Left ventricle myocardium inferior (tissue), 1 donor: ENCODE measurements at regions not wholly inside any gene's neighbourhood (a gene's known extent, or its start where the extent isn't known, plus 50 kb on each side); places are given as distances from the start of the nearest gene placed in this dataset.

Experiments used
- DNase-seq: peaks from one replicate; pipeline ENCODE4 v3.0.0-alpha.2; 2020
- H3K27ac ChIP-seq: fragments of 200-600 bp; replicated peaks from 2 replicates; pipeline ENCODE4 v1.8.0; 2021
- H3K27me3 ChIP-seq: fragments of 200-600 bp; 2 replicates; pipeline ENCODE4 v1.8.0; 2021; ENCODE audit warnings: low read depth
- H3K36me3 ChIP-seq: fragments of 200-600 bp; 2 replicates; pipeline ENCODE4 v1.8.0; 2021
- H3K4me1 ChIP-seq: fragments of 200-600 bp; 2 replicates; pipeline ENCODE4 v1.8.0; 2021
- H3K4me3 ChIP-seq: fragments of 200-600 bp; 2 replicates; pipeline ENCODE4 v1.8.0; 2021; ENCODE audit warnings: mild to moderate bottlenecking, moderate library complexity
- H3K9me3 ChIP-seq: fragments of 200-600 bp; replicated peaks from 2 replicates; pipeline ENCODE4 v1.8.0; 2021
- intact Hi-C: fragments of 100-400 bp; cut with micrococcal nuclease; formaldehyde crosslinking; loops from one replicate; pipeline ENCODE4 v1.11.0; 2022
- TF ChIP-seq, protein P1 (sequence below): fragments of 200-600 bp; IDR thresholded peaks from 2 replicates; pipeline ENCODE4 v1.8.0; 2021; ENCODE audit warnings: antibody characterized with exemption, mild to moderate bottlenecking, borderline replicate concordance
- donor health status: DM: no; HTN: yes; CAD: no; lungs with severe emphysema.

GRCh38 chr17:78290721-78291120, 59.3 kb downstream of the TMEM235 start:
- Histone ChIP-seq H3K9me3 (no peaks in the 10 kb centered on the region), H3K36me3 (no peaks in the 10 kb centered on the region), H3K27me3 (no peaks in the 10 kb centered on the region), H3K4me3 (no peak overlapping the region), H3K4me1 (peaks cover 22% of the 10 kb centered on the region), H3K27ac (no peak overlapping the region)
- TF ChIP-seq, protein P1, sequence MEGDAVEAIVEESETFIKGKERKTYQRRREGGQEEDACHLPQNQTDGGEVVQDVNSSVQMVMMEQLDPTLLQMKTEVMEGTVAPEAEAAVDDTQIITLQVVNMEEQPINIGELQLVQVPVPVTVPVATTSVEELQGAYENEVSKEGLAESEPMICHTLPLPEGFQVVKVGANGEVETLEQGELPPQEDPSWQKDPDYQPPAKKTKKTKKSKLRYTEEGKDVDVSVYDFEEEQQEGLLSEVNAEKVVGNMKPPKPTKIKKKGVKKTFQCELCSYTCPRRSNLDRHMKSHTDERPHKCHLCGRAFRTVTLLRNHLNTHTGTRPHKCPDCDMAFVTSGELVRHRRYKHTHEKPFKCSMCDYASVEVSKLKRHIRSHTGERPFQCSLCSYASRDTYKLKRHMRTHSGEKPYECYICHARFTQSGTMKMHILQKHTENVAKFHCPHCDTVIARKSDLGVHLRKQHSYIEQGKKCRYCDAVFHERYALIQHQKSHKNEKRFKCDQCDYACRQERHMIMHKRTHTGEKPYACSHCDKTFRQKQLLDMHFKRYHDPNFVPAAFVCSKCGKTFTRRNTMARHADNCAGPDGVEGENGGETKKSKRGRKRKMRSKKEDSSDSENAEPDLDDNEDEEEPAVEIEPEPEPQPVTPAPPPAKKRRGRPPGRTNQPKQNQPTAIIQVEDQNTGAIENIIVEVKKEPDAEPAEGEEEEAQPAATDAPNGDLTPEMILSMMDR: no peak
- intact Hi-C loops: loop anchor here (5.0 kb wide), 1 partner anchor 132 kb away; no protein-coding TSS in a partner anchor
- no peak for DNase-seq
